Esophagus squamous epithelium (tissue), 5 donors: ENCODE measurements at regions not wholly inside any gene's neighbourhood (a gene's known extent, or its start where the extent isn't known, plus 50 kb on each side); places are given as distances from the start of the nearest gene placed in this dataset.

Experiments
- DNase-seq: peaks from one replicate; lab custom pipeline; 2025; lab: John Stamatoyannopoulos, UW
- H3K27ac ChIP-seq, 4 donors: fragments of 200-600 bp; sonication (generic); one replicate each; pipeline ENCODE4 v1.5.1; 2016 to 2019; ENCODE audit warnings: mild to moderate bottlenecking in 1 of 4
- H3K27me3 ChIP-seq, 4 donors: fragments of 200-600 bp; sonication (generic); 1 replicate in 3 of 4; 2 replicates in 1 of 4; pipeline versions ENCODE4 v1.5.1 to v1.6.0; 2017 to 2021; ENCODE audit warnings: antibody characterized with exemption in 1 of 4
- H3K36me3 ChIP-seq, 3 donors: fragments of 200-600 bp; sonication (generic); one replicate each; pipeline ENCODE4 v1.5.1; 2016 to 2019
- H3K4me1 ChIP-seq, 3 donors: fragments of 200-600 bp; sonication (generic); one replicate each; pipeline ENCODE4 v1.5.1; 2017 to 2019
- H3K4me3 ChIP-seq, 4 donors: fragments of 200-600 bp; sonication (generic); 1 replicate in 3 of 4; 2 replicates in 1 of 4; pipeline ENCODE4 v1.5.1; 2016 to 2019; ENCODE audit warnings: mild to moderate bottlenecking in 2 of 4, moderate library complexity in 1 of 4
- H3K9me3 ChIP-seq, 3 donors: fragments of 200-600 bp; sonication (generic); one replicate each; pipeline ENCODE4 v1.5.1; 2016 to 2019
- CTCF ChIP-seq, 6 experiments: fragments of 450-650 bp in 4 of 6; fragments of 200-600 bp in 2 of 6; sonication (generic) in 2 of 6; IDR thresholded peaks; one replicate each; pipeline ENCODE4 v1.5.1; 2016 to 2019; ENCODE audit warnings: antibody characterized with exemption in 6 of 6, mild to moderate bottlenecking in 4 of 6, moderate library complexity in 4 of 6
- POLR2A ChIP-seq, 4 donors: fragments of 450-650 bp; IDR thresholded peaks; one replicate each; pipeline ENCODE4 v1.6.1; 2017; ENCODE audit warnings: antibody characterized with exemption in 4 of 4, mild to moderate bottlenecking in 4 of 4, moderate library complexity in 3 of 4
- WGBS, 2 donors: methylation state at CpG; one replicate each; pipeline ENCODE4 v1.1.5; 2018; 5-methylcytosine and 5-hydroxymethylcytosine counted together
- intact Hi-C: fragments of 100-400 bp; cut with DNase I; formaldehyde crosslinking; loops from one replicate; pipeline ENCODE4 v1.15.0; 2022
- donor health status: DM: yes; HTN: yes; CAD: no.

- 50 to 67% methylated on average over 2 of the region's 2 CpGs for WGBS, 2 donors
- intact Hi-C loops: no loop called here
- no peak for DNase-seq
- no peak overlapping the region for H3K4me3 ChIP-seq
- no peak for TF ChIP-seq CTCF (IDR thresholded peaks at IDR 0.05)
- TF ChIP-seq POLR2A (IDR thresholded peaks at IDR 0.05): no peak
- no peaks in the 10 kb centered on the region for H3K9me3 ChIP-seq
- no peaks in the 10 kb centered on the region for H3K27me3 ChIP-seq
- no peaks in the 10 kb centered on the region for H3K4me1 ChIP-seq
- no peak overlapping the region for H3K27ac ChIP-seq
- no peaks in the 10 kb centered on the region for H3K36me3 ChIP-seq
Observed at GRCh38 chrX:26927419-26927818, 535.7 kb downstream of the PPP4R3C start.

DNA sequence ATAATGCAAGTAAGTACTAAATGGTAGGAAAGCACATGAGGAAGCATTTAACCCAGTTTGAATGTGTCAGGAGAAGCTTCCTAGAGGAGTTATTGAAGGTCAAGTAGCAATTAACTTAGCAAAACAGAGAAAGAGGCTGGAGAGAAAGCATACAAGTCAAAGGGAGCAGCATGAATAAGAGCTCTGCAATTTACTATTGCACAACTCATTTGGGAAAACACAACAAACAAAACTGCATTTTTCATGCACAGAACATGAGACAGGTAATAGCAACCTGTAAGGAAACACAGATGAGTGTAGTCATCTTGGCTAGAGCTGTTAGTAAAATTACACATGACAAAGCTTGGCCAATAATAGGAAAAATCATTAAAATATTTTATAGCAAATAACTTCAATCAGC lies 538.1 kb downstream of the PPP4R3C start:
- H3K36me3 ChIP-seq: no peaks in the 10 kb centered on the region
- no peak overlapping the region for H3K27ac ChIP-seq
- intact Hi-C loops: no loop called here
- no peak overlapping the region for H3K4me3 ChIP-seq
- H3K9me3 ChIP-seq: no peaks in the 10 kb centered on the region
- no peak for TF ChIP-seq CTCF (IDR thresholded peaks at IDR 0.05)
- no peak for TF ChIP-seq POLR2A (IDR thresholded peaks at IDR 0.05)
- DNase-seq: no peak
- H3K27me3 ChIP-seq: no peaks in the 10 kb centered on the region
- H3K4me1 ChIP-seq: no peaks in the 10 kb centered on the region

GRCh38 chrX:26922278-26922677 lies 540.9 kb downstream of the PPP4R3C start:
- Histone ChIP-seq H3K4me1 (no peaks in the 10 kb centered on the region), H3K4me3 (no peak overlapping the region)
- TF ChIP-seq POLR2A (IDR thresholded peaks at IDR 0.05) (no peak), CTCF (IDR thresholded peaks at IDR 0.05) (no peak)

DNA sequence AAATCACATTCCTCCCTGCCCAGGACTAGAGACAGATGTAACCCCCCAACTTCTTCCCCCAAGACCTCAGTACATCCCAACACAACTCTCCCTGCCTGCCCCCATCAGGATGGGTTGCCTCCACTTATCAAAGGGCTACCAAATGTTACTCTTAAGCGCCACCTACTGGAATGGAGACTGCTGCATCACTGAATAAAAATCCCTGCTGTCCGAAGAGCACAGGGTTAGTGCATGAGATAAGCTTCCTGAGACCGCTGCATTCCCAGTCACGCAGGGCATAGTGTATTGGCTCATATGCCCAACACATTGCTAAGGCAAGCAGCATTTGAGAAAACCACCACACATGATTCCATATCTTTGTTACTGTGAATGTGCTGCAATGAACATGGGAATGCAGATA lies 544.5 kb downstream of the PPP4R3C start:
- WGBS, 2 donors: 48 to 61% methylated on average over 3 of the region's 4 CpGs
- no peak overlapping the region for H3K4me3 ChIP-seq
- no peaks in the 10 kb centered on the region for H3K4me1 ChIP-seq
- H3K27me3 ChIP-seq: no peaks in the 10 kb centered on the region
- TF ChIP-seq CTCF (IDR thresholded peaks at IDR 0.05) (no peak), POLR2A (IDR thresholded peaks at IDR 0.05) (no peak)
- no peaks in the 10 kb centered on the region for H3K36me3 ChIP-seq
- no peak overlapping the region for H3K27ac ChIP-seq
- intact Hi-C loops: no loop called here
- H3K9me3 ChIP-seq: no peaks in the 10 kb centered on the region
- no peak for DNase-seq

More at GRCh38 chrX:26922278-26922677, 540.9 kb downstream of the PPP4R3C start:
- Histone ChIP-seq H3K36me3 (no peaks in the 10 kb centered on the region), H3K27me3 (no peaks in the 10 kb centered on the region), H3K27ac (no peak overlapping the region), H3K9me3 (no peaks in the 10 kb centered on the region)
- intact Hi-C loops: no loop called here
- DNase-seq: no peak
- WGBS, 2 donors: 66 to 71% methylated on average over 3 of the region's 3 CpGs

- H3K27me3 ChIP-seq: no peaks in the 10 kb centered on the region
- intact Hi-C loops: no loop called here
- H3K36me3 ChIP-seq: no peaks in the 10 kb centered on the region
- no peak overlapping the region for H3K27ac ChIP-seq
- H3K9me3 ChIP-seq: no peaks in the 10 kb centered on the region
- no peak overlapping the region for H3K4me3 ChIP-seq
- TF ChIP-seq POLR2A (IDR thresholded peaks at IDR 0.05) (no peak), CTCF (IDR thresholded peaks at IDR 0.05) (no peak)
- 66 to 80% methylated on average over 5 of the region's 5 CpGs for WGBS, 2 donors
- H3K4me1 ChIP-seq: no peaks in the 10 kb centered on the region
- DNase-seq: no peak
Observed at GRCh38 chrX:26916991-26917390, 546.1 kb downstream of the PPP4R3C start.
